T-helper 9 cell (primary cell): ENCODE measurements at regions not wholly inside any gene's neighbourhood (a gene's known extent, or its start where the extent isn't known, plus 50 kb on each side); places are given as distances from the start of the nearest gene placed in this dataset.
"Not testable (repeated sequence)": the region's sequence is repeated elsewhere in the genome, so short reads cannot be mapped to it uniquely, and the experiment has no call there.

Experiments used
- DNase-seq: peaks from one replicate; pipeline ENCODE4 v3.0.0-alpha.2; 2020

- peak; percentile 32 for DNase-seq
Measured at GRCh38 chr2:113551637-113552318, 53.3 kb downstream of the FOXD4L1 start.

- DNase-seq = not testable (repeated sequence)
Measured at GRCh38 chr2:113559820-113560219, 61.4 kb downstream of the FOXD4L1 start.

GRCh38 chr2:113562662-113563061, 64.2 kb downstream of the FOXD4L1 start:
- not testable (repeated sequence) for DNase-seq

DNA sequence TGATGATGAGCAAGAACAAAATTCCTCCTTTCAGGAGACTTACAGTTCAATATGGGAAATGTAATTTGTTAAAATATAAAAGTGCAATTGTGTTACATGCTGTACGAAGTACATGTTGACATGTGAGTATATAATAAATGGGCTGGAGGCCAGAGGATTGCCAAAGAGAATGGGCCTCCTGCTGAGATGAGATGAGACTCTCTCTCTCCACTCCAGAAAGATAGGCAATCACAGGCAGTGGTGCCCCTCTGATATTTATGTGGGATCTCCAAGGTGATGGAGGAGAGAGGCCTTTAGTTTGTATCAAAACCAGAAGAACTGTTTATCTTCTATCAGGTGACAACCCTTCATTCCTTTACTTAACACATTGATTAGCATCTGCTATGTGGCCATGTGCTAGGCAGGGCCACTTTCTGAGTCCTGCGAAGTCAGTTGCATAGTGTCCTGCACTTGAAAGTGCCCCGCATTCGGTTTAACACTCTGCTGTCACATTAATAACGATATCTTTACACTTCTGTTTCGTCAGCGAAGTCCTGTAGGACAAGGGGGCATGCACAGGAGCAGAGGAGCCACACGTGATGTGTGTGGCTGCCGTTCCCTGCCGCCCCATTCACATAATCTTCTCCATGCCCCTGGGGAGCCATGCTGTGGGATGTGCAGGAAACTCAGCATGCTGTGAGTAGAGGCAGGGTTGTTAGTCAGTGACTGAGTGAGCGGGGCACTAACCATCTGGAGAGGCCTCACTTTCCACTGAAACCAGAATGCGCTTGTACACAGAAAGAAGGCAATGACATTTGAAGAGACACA, 60.2 kb upstream of the RABL2A start:
- not testable (repeated sequence) for DNase-seq

DNA sequence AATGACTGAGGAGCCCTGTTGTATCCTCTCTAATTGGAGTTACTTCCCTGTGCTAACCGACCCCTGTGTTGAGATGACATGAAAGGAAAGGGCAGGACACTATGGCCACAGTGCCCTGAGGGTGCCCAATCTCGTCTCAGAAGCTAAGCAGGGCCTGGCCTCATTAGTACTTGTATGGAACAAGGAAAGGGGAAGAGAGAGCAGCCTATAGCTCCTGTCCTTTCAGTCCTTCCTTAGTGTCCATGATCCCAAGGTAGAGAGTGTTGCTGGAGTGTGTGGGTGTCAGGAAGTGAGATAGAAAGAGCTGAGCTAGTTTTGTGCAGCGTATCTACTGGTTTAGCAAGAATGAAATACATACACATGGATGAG, 59.6 kb upstream of the RABL2A start:
- not testable (repeated sequence) for DNase-seq

DNA sequence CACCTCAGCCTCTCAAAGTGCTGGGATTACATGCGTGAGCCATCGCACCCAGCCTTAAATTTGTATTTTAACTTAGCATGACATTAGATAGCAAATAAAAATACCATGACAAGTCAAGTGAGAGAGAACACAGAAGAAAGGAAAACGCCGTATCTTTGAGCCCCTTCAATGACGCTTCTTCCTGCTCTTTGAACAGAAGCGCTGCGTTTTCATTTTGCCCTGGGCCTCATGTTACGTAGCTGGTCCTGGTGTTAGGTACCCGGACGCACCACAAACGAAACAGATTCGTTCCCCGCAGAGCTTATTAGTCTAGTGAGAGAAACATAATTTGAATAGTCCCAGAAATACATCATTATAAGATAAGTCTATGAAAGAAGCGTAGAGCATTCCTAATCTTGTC, 58.8 kb upstream of the RABL2A start:
- not testable (repeated sequence) for DNase-seq

DNA sequence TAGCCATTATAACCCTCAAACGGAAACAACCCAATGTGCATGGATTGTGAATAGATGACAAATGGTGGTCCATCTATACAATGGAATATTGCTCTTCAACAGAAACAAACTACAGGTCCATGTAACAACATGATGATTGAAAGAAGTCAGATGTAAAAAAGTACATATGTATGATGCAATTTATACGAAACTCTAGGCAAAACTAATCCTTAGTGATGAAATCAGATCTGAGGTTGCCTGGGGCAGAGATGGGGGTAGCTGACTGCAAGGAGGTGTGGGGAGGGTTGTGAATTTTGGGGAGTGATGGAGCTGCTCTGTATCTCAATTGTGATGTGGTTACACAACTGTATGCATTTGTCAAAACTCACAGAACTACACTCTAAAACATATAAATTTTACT, 57.0 kb upstream of the RABL2A start:
- DNase-seq = not testable (repeated sequence)

- DNase-seq = not testable (repeated sequence)
Measured at GRCh38 chr2:113570509-113571009, 56.5 kb upstream of the RABL2A start.

- DNase-seq = not testable (repeated sequence)
Measured at GRCh38 chr2:113571482-113572068, 55.5 kb upstream of the RABL2A start.

GRCh38 chr2:113575721-113576120, 51.3 kb upstream of the RABL2A start:
- DNase-seq = not testable (repeated sequence)

GRCh38 chr2:113576353-113576752, 50.7 kb upstream of the RABL2A start:
- DNase-seq = not testable (repeated sequence)
